CD4-positive, alpha-beta T cell treated with Interleukin-12 subunit alpha and Interleukin-12 subunit beta, for 1 hour (primary cell): ENCODE measurements at regions not wholly inside any gene's neighbourhood (a gene's known extent, or its start where the extent isn't known, plus 50 kb on each side); places are given as distances from the start of the nearest gene placed in this dataset.
A peak's percentile ranks its signal among the peaks of the same experiment; 100 is the strongest.

Experiments
- DNase-seq: peaks from one replicate; pipeline ENCODE4 v3.0.0-alpha.2; 2020

DNA sequence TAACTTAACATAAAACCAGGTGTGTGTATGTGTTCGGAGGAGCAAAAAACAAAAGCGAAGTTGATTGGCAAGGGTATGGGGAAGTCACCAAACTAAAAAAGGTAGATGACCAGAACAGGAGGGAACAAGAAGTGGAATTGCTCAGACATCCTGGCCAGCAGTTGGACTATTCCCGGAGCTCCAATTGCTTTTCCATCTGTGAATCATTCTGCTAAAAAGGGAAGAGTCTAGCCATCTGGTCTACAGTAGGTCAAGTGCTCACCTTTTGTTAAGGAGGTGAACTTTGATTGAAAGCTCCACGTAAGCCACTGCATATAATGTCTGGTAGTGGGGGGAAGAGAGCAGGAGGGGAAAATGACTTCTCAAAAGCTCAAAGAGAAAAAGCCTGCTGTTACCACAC, 50.0 kb upstream of the BET1 start:
- DNase-seq: no peak

DNA sequence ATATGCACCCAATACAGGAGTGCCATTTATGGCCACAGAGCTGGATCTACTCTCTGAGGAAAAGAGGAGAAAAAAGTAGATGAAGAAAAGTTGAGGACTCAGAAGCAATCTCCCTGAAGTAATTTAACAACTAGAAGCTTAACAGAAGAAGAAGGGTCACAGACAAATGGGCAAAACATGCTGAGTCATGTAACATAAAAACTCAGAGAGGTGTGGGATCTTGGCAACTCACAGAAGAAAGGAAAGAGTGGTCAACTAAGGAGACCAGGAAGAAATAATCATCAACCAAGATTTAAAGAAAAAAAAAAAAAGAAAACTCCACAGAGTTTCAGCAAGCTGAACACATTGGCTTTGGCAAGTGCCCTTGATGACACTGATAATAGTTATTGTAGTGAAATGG, 51.8 kb upstream of the BET1 start:
- no peak for DNase-seq

GRCh38 chr7:94056796-94057207, 52.6 kb upstream of the BET1 start:
- no peak for DNase-seq

GRCh38 chr7:94057955-94058354, 53.8 kb upstream of the BET1 start:
- no peak for DNase-seq

DNA sequence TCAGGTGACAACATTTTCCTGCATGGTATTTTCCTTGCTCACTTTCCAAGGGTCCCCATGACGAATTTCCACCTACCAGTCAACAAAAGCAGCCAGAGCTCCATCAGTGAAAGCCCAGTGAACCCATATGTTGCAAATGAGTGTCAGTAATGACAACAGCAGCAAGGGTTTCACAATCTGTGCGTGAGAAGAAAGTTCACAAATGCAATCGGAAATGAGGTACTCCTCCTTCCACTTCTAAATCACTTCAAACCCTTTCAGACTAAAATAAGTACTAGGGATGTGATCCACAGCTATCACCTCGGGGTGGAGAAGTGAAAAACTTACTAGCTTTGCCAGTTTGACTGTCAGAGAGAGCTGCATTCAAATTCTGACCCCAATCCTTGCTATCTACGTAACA, 55.6 kb upstream of the BET1 start:
- DNase-seq: no peak

DNA sequence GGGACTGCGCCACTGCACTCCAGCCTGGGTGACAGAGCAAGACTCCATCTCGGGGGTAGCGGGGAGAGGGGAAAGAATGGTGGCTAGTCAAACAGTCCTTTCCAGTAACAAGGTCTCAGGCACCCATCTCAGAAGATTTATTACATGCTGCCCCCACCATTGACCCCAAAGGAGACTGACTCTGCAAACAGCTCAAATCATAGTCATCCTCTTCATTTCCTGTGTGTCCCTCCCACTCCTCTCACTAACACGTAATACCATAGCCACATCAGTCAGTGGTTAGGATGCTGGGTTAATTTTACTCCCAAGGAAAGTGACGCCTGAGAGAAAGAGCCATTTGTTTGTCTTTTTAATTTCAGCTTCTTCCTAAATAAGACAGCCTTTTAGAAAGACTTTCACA, 56.6 kb upstream of the BET1 start:
- DNase-seq: no peak

DNA sequence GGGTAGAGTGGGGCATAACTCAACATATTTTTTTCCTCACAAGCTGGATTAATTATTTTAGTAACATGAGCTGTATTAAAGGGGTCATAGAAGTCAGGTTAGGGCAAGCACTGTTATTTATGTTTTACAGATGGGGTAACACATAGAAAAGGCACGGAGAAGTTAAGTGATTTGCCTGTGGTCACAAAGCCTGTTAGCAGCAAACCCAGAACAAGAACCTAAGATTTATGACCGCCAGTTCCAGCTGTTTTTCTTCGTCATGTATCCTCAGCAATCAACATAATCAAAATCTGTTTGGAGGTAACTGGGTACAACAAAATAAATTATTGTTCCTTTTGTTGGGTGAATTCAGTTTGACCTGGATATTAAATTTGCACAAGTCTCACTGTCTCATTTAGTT, 57.2 kb upstream of the BET1 start:
- no peak for DNase-seq

DNA sequence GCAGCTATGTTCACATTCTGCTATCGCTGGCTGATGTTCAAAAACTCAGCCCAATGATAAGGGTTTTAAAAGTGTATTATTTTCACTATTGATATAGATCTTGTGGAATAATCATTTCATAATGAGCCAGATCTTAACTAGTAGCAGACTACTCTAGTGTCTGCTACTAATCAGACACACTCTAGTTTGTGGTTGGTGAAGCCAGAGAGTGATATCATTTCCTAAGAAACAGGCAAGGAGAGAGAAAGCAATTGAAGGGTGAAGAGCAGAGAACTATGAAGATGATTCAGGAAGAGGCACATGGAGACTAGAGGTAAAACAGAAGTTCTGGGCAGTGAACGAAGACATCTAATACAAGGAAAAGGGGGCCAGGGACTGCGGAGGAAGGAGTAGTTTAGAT, 58.2 kb upstream of the BET1 start:
- DNase-seq: no peak

DNA sequence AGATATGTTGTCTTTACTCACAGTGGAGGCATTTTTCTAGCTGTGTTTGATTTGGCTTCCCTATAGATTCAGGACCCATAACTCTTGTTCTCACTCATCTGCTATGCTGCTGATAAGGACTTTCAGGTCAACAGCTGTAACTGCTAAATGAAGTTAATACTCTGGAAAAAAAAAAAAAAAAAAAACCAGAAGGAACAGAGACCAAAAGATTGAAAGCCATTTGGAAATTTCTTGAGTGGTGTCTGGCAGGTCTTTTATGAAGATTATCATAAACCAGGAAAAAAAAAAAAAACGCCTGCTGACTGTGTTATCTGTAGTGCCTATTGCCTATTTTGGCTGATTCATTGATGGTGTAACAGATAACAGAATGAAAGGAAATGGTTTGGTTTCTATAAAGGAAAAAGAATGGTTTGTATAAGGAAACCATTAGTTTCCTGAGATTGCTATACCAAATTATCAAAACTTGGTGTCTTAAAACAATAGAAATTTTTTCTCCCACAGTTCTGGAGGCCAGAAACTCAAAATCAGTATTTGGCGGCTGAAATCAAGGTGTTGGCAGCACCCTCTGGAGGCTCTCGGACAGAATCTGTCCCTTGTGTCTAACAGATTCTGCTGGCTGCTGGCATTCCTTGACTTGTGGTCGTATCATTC, 60.5 kb upstream of the BET1 start:
- no peak for DNase-seq

GRCh38 chr7:94067047-94067446, 62.9 kb upstream of the BET1 start:
- no peak for DNase-seq

DNA sequence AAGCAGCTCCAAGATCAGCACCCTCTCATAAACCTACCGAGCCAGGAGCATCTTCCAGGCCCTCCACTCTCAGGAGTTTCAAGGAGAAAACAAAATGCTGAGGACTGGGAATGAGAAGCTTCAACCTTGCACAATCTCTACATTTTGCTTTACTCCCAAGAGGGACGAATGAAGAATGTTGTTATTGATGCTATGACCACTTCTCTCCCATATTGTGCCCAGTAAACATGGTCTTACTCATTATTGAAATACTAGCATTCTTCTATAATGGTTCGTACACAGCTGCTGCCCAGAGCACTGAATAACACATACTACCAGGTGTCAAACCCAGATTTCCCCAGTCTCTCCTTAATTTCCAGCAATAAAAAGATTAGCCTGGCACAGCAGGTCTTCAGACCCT, 63.4 kb upstream of the BET1 start:
- DNase-seq: no peak

GRCh38 chr7:94069162-94069739, 65.1 kb upstream of the BET1 start:
- no peak for DNase-seq

GRCh38 chr7:94080551-94080950, 76.4 kb upstream of the BET1 start:
- DNase-seq: no peak

GRCh38 chr7:94082126-94082525, 78.0 kb upstream of the BET1 start:
- no peak for DNase-seq

- peak; percentile 71 for DNase-seq
Measured at GRCh38 chr7:94087664-94088352, 83.7 kb upstream of the BET1 start.

DNA sequence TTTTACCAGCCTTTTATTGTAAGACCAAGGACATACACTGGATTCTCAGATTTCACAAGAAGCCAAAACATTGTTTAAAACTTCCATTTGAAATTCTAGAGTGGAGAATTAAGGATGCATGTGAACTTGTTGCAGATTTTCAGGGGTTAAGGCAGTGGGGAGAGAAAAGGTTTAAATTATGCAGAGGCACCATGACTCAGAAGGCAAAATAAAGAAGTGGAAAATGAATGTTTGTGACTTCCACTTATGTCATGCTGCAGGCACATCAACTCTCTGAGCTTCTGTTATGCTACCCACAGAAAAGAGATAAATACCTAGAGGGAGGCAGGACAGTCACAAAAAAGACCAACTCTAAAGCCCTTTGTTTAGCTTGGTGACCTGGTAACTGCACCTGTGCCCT, 84.4 kb upstream of the BET1 start:
- DNase-seq: no peak

- DNase-seq: no peak
Measured at GRCh38 chr7:94089806-94090205, 85.7 kb upstream of the BET1 start.

- no peak for DNase-seq
Measured at GRCh38 chr7:94092980-94093379, 88.8 kb upstream of the BET1 start.

GRCh38 chr7:94094298-94094697, 90.1 kb upstream of the BET1 start:
- no peak for DNase-seq

DNA sequence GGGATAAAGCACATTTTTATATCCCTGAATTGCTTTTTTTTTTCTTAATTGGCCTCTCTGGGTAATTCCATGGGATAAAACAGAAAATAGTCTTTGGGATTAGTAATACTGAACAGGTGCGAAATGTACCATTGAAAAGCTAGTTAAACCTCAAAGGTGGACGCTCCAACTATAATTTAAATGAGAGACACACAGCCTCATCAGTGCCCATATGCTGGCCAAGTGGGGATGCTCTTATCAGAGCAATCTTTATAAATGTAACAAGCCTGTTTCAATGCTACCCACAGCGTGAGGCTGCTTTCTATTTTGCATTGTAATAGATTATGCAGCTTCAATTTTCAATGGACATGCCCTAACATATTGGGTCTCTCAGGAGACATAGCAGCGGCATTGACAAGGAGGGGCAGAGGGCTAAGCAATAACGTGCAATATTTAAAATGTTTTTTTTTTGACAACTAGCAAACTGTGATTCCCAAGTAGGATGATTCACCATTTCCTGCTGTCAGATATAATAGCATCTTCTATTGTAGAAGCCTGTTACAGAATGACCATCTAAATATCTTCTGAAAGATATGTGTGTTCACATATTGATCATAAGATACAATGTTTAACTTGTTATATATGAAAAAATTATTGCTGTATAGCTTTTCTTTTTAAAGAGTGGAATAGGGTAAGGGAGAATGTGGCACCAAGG, 91.3 kb upstream of the BET1 start:
- DNase-seq: no peak

GRCh38 chr7:94099679-94100078, 95.5 kb upstream of the BET1 start:
- DNase-seq: no peak

- no peak for DNase-seq
Measured at GRCh38 chr7:94100723-94101345, 96.7 kb upstream of the BET1 start.

- DNase-seq: no peak
Measured at GRCh38 chr7:94104301-94104700, 100.1 kb upstream of the BET1 start.

DNA sequence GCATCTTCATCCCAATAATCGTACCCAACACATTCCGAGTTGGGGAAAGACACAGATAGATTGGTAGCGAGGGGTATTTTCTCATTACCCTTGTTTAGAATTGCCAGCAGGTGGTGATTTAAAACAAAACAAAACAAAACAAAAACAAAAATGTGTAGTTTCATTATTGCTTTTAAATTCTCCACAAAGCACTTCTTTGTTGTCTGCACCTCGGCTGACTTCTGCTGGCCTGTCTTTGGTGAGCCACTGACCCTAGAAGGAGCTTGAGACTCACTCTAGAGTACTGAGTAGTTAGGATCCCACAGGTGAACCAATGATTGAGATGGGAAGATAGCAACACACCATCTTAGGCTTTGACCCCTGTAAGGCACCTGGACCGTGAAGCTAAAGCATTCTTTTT, 105.4 kb upstream of the BET1 start:
- no peak for DNase-seq
